A549 (cell line): ENCODE measurements at regions not wholly inside any gene's neighbourhood (a gene's known extent, or its start where the extent isn't known, plus 50 kb on each side); places are given as distances from the start of the nearest gene placed in this dataset.

ENCODE experiments used
- CHD2 ChIP-seq: fragments of 150-350 bp; IDR thresholded peaks from 2 replicates; pipeline ENCODE4 v1.6.1; 2014; ENCODE audit warnings: low read length; ENCODE audit not compliant: partially characterized antibody
- RAD21 ChIP-seq, 2 experiments: fragments of >200 bp in 1 of 2; sonication (Bioruptor Twin) in 1 of 2; formaldehyde crosslinking in 1 of 2; IDR thresholded peaks in 1 of 2; conservative IDR thresholded peaks in 1 of 2; 2 replicates in 1 of 2; 3 replicates in 1 of 2; pipeline ENCODE4 v1.6.1; 2012 to 2018; ENCODE audit warnings: inconsistent platforms in 1 of 2

DNA sequence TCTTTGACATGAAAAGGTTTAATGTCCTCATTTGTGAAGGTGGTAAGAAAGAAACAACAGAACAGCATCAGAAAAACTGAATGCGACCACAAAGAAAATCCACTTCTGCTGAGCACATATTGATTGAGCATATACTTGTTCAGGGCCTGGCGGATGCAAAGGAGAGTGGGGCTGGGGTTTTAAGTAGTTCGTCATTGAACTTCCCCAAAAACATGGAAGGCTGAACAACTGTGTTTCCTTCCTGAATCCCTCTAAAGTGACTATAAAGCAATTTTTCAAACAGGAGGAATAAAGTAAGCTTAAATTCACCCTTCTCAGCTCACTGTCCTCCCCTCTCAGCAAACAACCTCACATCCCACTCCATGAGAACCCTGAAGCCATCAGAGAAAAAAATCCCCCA lies 262.9 kb downstream of the AGTPBP1 start:
- TF ChIP-seq RAD21 (conservative IDR thresholded peaks at IDR 0.05 in 1 of 2, IDR thresholded peaks at IDR 0.05 in 1 of 2) (no peak), CHD2 (no peak)
